Neutrophil (primary cell): ENCODE measurements at regions not wholly inside any gene's neighbourhood (a gene's known extent, or its start where the extent isn't known, plus 50 kb on each side); places are given as distances from the start of the nearest gene placed in this dataset.

Source experiments
- H3K27ac ChIP-seq: fragments of 200-600 bp; sonication (generic); 2 replicates; pipeline ENCODE4 v1.5.1; 2016; ENCODE audit warnings: mild to moderate bottlenecking, moderate library complexity
- H3K27me3 ChIP-seq: fragments of 200-600 bp; sonication (generic); 2 replicates; pipeline ENCODE4 v1.6.0; 2016; ENCODE audit warnings: mild to moderate bottlenecking
- H3K36me3 ChIP-seq: fragments of 200-600 bp; sonication (generic); 2 replicates; pipeline ENCODE4 v1.5.1; 2017
- H3K4me1 ChIP-seq, 2 experiments: fragments of 200-600 bp in 1 of 2; sonication (generic) in 1 of 2; 1 replicate in 1 of 2; 2 replicates in 1 of 2; pipeline versions ENCODE4 v1.5.1 to v1.6.1; 2013 to 2016; ENCODE audit warnings: low read depth in 1 of 2, low read length in 1 of 2, mild to moderate bottlenecking in 1 of 2, moderate library complexity in 1 of 2; ENCODE audit not compliant: control insufficient read depth in 1 of 2, insufficient read depth in 1 of 2
- H3K4me3 ChIP-seq, 2 experiments: fragments of 200-600 bp in 1 of 2; sonication (generic) in 1 of 2; 1 replicate in 1 of 2; 2 replicates in 1 of 2; pipeline ENCODE4 v1.5.1; 2013 to 2016; ENCODE audit warnings: low read depth in 1 of 2, low read length in 1 of 2, mild to moderate bottlenecking in 1 of 2, moderate library complexity in 1 of 2
- H3K9me3 ChIP-seq: fragments of 200-600 bp; sonication (generic); 2 replicates; pipeline ENCODE4 v1.5.1; 2016
- CTCF ChIP-seq: fragments of 200-600 bp; sonication (generic); IDR thresholded peaks from 2 replicates; pipeline ENCODE4 v1.5.1; 2016; ENCODE audit warnings: antibody characterized with exemption

- no peak for TF ChIP-seq CTCF
- no peak overlapping the region for H3K4me3 ChIP-seq
- H3K9me3 ChIP-seq, result no peaks in the 10 kb centered on the region
- H3K27me3 ChIP-seq, result peaks cover 15% of the 10 kb centered on the region
- H3K27ac ChIP-seq, result no peak overlapping the region
- no peaks in the 10 kb centered on the region for H3K36me3 ChIP-seq
- no peaks in the 10 kb centered on the region for H3K4me1 ChIP-seq
Measured at GRCh38 chr16:54512467-54512995, 225.9 kb upstream of the IRX3 start.

- no peak overlapping the region for H3K27ac ChIP-seq
- H3K4me3 ChIP-seq, result no peak overlapping the region
- no peaks in the 10 kb centered on the region for H3K4me1 ChIP-seq
- no peak for TF ChIP-seq CTCF
- H3K9me3 ChIP-seq, result no peaks in the 10 kb centered on the region
- H3K27me3 ChIP-seq, result peaks cover 27% of the 10 kb centered on the region
- no peaks in the 10 kb centered on the region for H3K36me3 ChIP-seq
Measured at GRCh38 chr16:54511222-54511731, 224.7 kb upstream of the IRX3 start.

GRCh38 chr16:54510685-54511221 lies 224.2 kb upstream of the IRX3 start:
- H3K27me3 ChIP-seq, result peaks cover 33% of the 10 kb centered on the region
- H3K4me1 ChIP-seq, result no peaks in the 10 kb centered on the region
- no peak overlapping the region for H3K4me3 ChIP-seq
- H3K27ac ChIP-seq, result no peak overlapping the region
- no peaks in the 10 kb centered on the region for H3K36me3 ChIP-seq
- TF ChIP-seq CTCF, result no peak
- no peaks in the 10 kb centered on the region for H3K9me3 ChIP-seq

- no peak for TF ChIP-seq CTCF
- no peak overlapping the region for H3K4me3 ChIP-seq
- H3K4me1 ChIP-seq, result no peaks in the 10 kb centered on the region
- peaks cover 46% of the 10 kb centered on the region for H3K27me3 ChIP-seq
- H3K27ac ChIP-seq, result no peak overlapping the region
- H3K36me3 ChIP-seq, result no peaks in the 10 kb centered on the region
- no peaks in the 10 kb centered on the region for H3K9me3 ChIP-seq
Measured at GRCh38 chr16:54509456-54509855, 222.9 kb upstream of the IRX3 start.

GRCh38 chr16:54508351-54508750 lies 221.8 kb upstream of the IRX3 start:
- Histone ChIP-seq H3K4me1 (no peaks in the 10 kb centered on the region), H3K9me3 (no peaks in the 10 kb centered on the region), H3K36me3 (no peaks in the 10 kb centered on the region), H3K4me3 (no peak overlapping the region), H3K27me3 (peaks cover 54% of the 10 kb centered on the region), H3K27ac (no peak overlapping the region)
- TF ChIP-seq CTCF, result no peak
